H9 (cell line): ENCODE measurements at regions not wholly inside any gene's neighbourhood (a gene's known extent, or its start where the extent isn't known, plus 50 kb on each side); places are given as distances from the start of the nearest gene placed in this dataset.

Experiments
- DNase-seq: peaks from one replicate; pipeline ENCODE4 v3.0.0-alpha.2; 2017
- H2AFZ ChIP-seq: one replicate; pipeline ENCODE4 v1.6.1; 2013; ENCODE audit warnings: mild to moderate bottlenecking, low read length, control low read depth, moderate library complexity
- H2AK5ac ChIP-seq: 2 replicates; pipeline ENCODE4 v1.6.1; 2013; ENCODE audit warnings: low read length, control low read depth, mixed read lengths; ENCODE audit not compliant: insufficient read length
- H2BK120ac ChIP-seq: one replicate; pipeline ENCODE4 v1.6.1; 2013; ENCODE audit warnings: low read depth, mild to moderate bottlenecking, low read length, control low read depth, inconsistent platforms; ENCODE audit not compliant: poor library complexity, severe bottlenecking
- H2BK12ac ChIP-seq: 2 replicates; pipeline ENCODE4 v1.6.1; 2013; ENCODE audit warnings: low read length, control low read depth, mixed read lengths, low read depth; ENCODE audit not compliant: insufficient read length
- H2BK15ac ChIP-seq: 2 replicates; pipeline ENCODE4 v1.6.1; 2013; ENCODE audit warnings: low read depth, low read length, control low read depth
- H2BK20ac ChIP-seq: one replicate; pipeline ENCODE4 v1.6.1; 2013; ENCODE audit warnings: low read depth, mild to moderate bottlenecking, low read length, control low read depth, inconsistent platforms; ENCODE audit not compliant: poor library complexity, severe bottlenecking
- H2BK5ac ChIP-seq: 2 replicates; pipeline ENCODE4 v1.6.1; 2013; ENCODE audit warnings: low read length, control low read depth, mixed read lengths; ENCODE audit not compliant: insufficient read length
- H3K14ac ChIP-seq: 2 replicates; pipeline ENCODE4 v1.6.1; 2013; ENCODE audit warnings: low read length, control low read depth; ENCODE audit not compliant: insufficient read depth
- H3K18ac ChIP-seq: 2 replicates; pipeline ENCODE4 v1.6.1; 2013; ENCODE audit warnings: low read depth, mild to moderate bottlenecking, mixed read lengths, low read length, control low read depth; ENCODE audit not compliant: insufficient read length
- H3K23ac ChIP-seq: 2 replicates; pipeline ENCODE4 v1.6.1; 2013; ENCODE audit warnings: low read length, control low read depth, mixed read lengths, low read depth; ENCODE audit not compliant: insufficient read length
- H3K23me2 ChIP-seq: 2 replicates; pipeline ENCODE4 v1.6.1; 2013; ENCODE audit warnings: low read depth, mild to moderate bottlenecking, mixed read lengths, low read length, control low read depth; ENCODE audit not compliant: insufficient read length, poor library complexity, severe bottlenecking
- H3K27ac ChIP-seq: 2 replicates; pipeline ENCODE4 v1.5.1; 2013; ENCODE audit warnings: low read length, control low read depth, mixed read lengths, low read depth; ENCODE audit not compliant: insufficient read length
- H3K27me3 ChIP-seq: 2 replicates; pipeline ENCODE4 v1.6.1; 2013; ENCODE audit warnings: low read length, control low read depth, inconsistent platforms; ENCODE audit not compliant: insufficient read depth
- H3K4ac ChIP-seq: 2 replicates; pipeline ENCODE4 v1.6.1; 2013; ENCODE audit warnings: low read depth, mild to moderate bottlenecking, control low read depth, inconsistent platforms, low read length, moderate library complexity
- H3K4me1 ChIP-seq: 2 replicates; pipeline ENCODE4 v1.6.1; 2013; ENCODE audit warnings: low read length, control low read depth, inconsistent platforms; ENCODE audit not compliant: insufficient read depth
- H3K4me2 ChIP-seq: 2 replicates; pipeline ENCODE4 v1.6.1; 2013; ENCODE audit warnings: low read length, control low read depth, mixed read lengths; ENCODE audit not compliant: insufficient read length, insufficient read depth
- H3K56ac ChIP-seq: 2 replicates; pipeline ENCODE4 v1.6.1; 2013; ENCODE audit warnings: low read depth, mild to moderate bottlenecking, mixed read lengths, low read length, control low read depth; ENCODE audit not compliant: insufficient read length
- H3K79me1 ChIP-seq: 2 replicates; pipeline ENCODE4 v1.6.1; 2013; ENCODE audit warnings: low read depth, mild to moderate bottlenecking, moderate library complexity, low read length, control low read depth, inconsistent platforms; ENCODE audit not compliant: insufficient read depth, poor library complexity, severe bottlenecking
- H3K79me2 ChIP-seq: 2 replicates; pipeline ENCODE4 v1.6.1; 2013; ENCODE audit warnings: low read length, control low read depth, inconsistent platforms; ENCODE audit not compliant: insufficient read depth
- H3K9ac ChIP-seq: 2 replicates; pipeline ENCODE4 v1.6.1; 2013; ENCODE audit warnings: low read length, control low read depth, mixed read lengths; ENCODE audit not compliant: insufficient read length; ENCODE audit errors: extremely low read depth
- H3K9me3 ChIP-seq: one replicate; pipeline ENCODE4 v1.6.1; 2013; ENCODE audit warnings: low read depth, low read length, inconsistent platforms; ENCODE audit not compliant: control insufficient read depth
- H3T11ph ChIP-seq: one replicate; pipeline ENCODE4 v1.6.1; 2013; ENCODE audit warnings: mild to moderate bottlenecking, low read length, control low read depth, inconsistent platforms
- H4K20me1 ChIP-seq: one replicate; pipeline ENCODE4 v1.6.1; 2013; ENCODE audit not compliant: control insufficient read depth, insufficient read length, insufficient read depth
- H4K5ac ChIP-seq: 2 replicates; pipeline ENCODE4 v1.6.1; 2013; ENCODE audit warnings: low read depth, mild to moderate bottlenecking, mixed read lengths, low read length, control low read depth; ENCODE audit not compliant: insufficient read length
- H4K8ac ChIP-seq: replicated peaks from 2 replicates; pipeline ENCODE4 v1.6.1; 2013; ENCODE audit warnings: low read length, control low read depth, mixed read lengths, low read depth; ENCODE audit not compliant: insufficient read length
- H4K91ac ChIP-seq: 2 replicates; pipeline ENCODE4 v1.6.1; 2013; ENCODE audit warnings: low read depth, mild to moderate bottlenecking, moderate library complexity, mixed read lengths, low read length, control low read depth; ENCODE audit not compliant: insufficient read length
- H3K27ac Mint-ChIP-seq, 3 experiments: 2 replicates in 2 of 3; 3 replicates in 1 of 3; pipeline ENCODE4 v1.8.0; 2020 to 2021; ENCODE audit warnings: mixed read lengths in 3 of 3, mild to moderate bottlenecking in 1 of 3, moderate library complexity in 1 of 3
- H3K27me3 Mint-ChIP-seq: 2 replicates; pipeline ENCODE4 v1.8.0; 2021; ENCODE audit warnings: low read depth, mild to moderate bottlenecking, moderate library complexity, mixed read lengths
- H3K36me3 Mint-ChIP-seq, 3 experiments: 2 replicates in 2 of 3; 3 replicates in 1 of 3; pipeline ENCODE4 v1.8.0; 2020 to 2021; ENCODE audit warnings: low read depth in 3 of 3, mixed read lengths in 3 of 3; ENCODE audit not compliant: insufficient read depth in 1 of 3
- H3K4me1 Mint-ChIP-seq, 2 experiments: 2 replicates each; pipeline ENCODE4 v1.8.0; 2020; ENCODE audit warnings: mixed read lengths in 2 of 2
- H3K4me3 Mint-ChIP-seq, 2 experiments: 2 replicates in 1 of 2; 3 replicates in 1 of 2; pipeline ENCODE4 v1.8.0; 2020 to 2021; ENCODE audit warnings: mild to moderate bottlenecking in 2 of 2, mixed read lengths in 2 of 2, moderate library complexity in 1 of 2
- H3K9me3 Mint-ChIP-seq, 2 experiments: 2 replicates in 1 of 2; 3 replicates in 1 of 2; pipeline ENCODE4 v1.8.0; 2020; ENCODE audit warnings: mild to moderate bottlenecking in 2 of 2, mixed read lengths in 2 of 2, moderate library complexity in 1 of 2
- WGBS: extraction: QIAGEN DNeasy Blood & Tissue Kit; methylation state at CpG from one replicate; pipeline ENCODE4 v1.1.7; 2013; ENCODE audit warnings: missing lambda C conversion rate, low lambda C conversion rate, mixed read lengths; ENCODE audit not compliant: insufficient read length; ENCODE audit errors: extremely low coverage; 5-methylcytosine and 5-hydroxymethylcytosine counted together
- TF ChIP-seq, protein P1 (sequence below): fragments of 200-600 bp; sonication (generic); conservative IDR thresholded peaks from 3 replicates; pipeline ENCODE4 v1.8.0; 2021; ENCODE audit warnings: antibody characterized with exemption, mild to moderate bottlenecking

DNA sequence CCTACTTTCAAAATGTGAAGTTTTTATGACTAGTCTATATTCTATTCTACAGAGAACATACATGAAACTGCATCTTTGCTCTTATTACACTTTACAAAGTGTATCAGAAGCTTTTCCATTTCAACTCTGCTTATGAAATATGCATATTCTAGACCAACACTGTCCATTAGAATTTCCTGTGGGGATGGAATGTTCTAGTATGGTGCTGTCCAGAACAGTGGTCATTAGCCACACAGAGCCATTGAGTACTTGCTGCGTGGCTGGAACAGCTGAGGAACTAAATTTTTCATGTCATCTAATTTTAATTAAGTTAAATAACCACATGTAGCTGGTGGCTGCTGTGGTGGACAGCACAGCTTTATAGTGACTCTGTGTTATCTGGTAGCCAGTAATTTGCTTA lies 105.9 kb upstream of the PDE10A start:
- no peak overlapping the region for H3K27ac Mint-ChIP-seq
- H2BK12ac ChIP-seq, result no peak overlapping the region
- no peaks in the 10 kb centered on the region for H3K79me2 ChIP-seq
- no peak overlapping the region for H2AK5ac ChIP-seq
- no peak overlapping the region for H3K18ac ChIP-seq
- H2BK20ac ChIP-seq, result no peak overlapping the region
- no peak overlapping the region for H2BK5ac ChIP-seq
- no peak overlapping the region for H3K4ac ChIP-seq
- H3K4me1 Mint-ChIP-seq, result no peaks in the 10 kb centered on the region; a peak in 1 of 4 replicates
- no peak overlapping the region for H2BK120ac ChIP-seq
- no peak overlapping the region for H3K23ac ChIP-seq
- H4K20me1 ChIP-seq, result no peaks in the 10 kb centered on the region
- no peak for DNase-seq
- no peak overlapping the region for H3K56ac ChIP-seq
- 0 out of 2 replicates have a peak, but pooled peaks cover 2% of the 10 kb centered on the region for H3K27me3 ChIP-seq
- TF ChIP-seq, protein P1, sequence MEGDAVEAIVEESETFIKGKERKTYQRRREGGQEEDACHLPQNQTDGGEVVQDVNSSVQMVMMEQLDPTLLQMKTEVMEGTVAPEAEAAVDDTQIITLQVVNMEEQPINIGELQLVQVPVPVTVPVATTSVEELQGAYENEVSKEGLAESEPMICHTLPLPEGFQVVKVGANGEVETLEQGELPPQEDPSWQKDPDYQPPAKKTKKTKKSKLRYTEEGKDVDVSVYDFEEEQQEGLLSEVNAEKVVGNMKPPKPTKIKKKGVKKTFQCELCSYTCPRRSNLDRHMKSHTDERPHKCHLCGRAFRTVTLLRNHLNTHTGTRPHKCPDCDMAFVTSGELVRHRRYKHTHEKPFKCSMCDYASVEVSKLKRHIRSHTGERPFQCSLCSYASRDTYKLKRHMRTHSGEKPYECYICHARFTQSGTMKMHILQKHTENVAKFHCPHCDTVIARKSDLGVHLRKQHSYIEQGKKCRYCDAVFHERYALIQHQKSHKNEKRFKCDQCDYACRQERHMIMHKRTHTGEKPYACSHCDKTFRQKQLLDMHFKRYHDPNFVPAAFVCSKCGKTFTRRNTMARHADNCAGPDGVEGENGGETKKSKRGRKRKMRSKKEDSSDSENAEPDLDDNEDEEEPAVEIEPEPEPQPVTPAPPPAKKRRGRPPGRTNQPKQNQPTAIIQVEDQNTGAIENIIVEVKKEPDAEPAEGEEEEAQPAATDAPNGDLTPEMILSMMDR, result no peak
- H3K9me3 Mint-ChIP-seq, result no peaks in the 10 kb centered on the region
- no peak overlapping the region for H2AFZ ChIP-seq
- H3K9ac ChIP-seq, result no peak overlapping the region
- peaks cover 44% of the 10 kb centered on the region for H3K27me3 Mint-ChIP-seq
- no peak overlapping the region for H4K91ac ChIP-seq
- H3K36me3 Mint-ChIP-seq, result no peaks in the 10 kb centered on the region; a peak in 2 of 7 replicates
- no peaks in the 10 kb centered on the region for H3K79me1 ChIP-seq
- no peak overlapping the region for H4K8ac ChIP-seq
- no peak overlapping the region for H3K27ac ChIP-seq
- WGBS, result no CpG with 5 or more reads among the region's 1 CpG
- H2BK15ac ChIP-seq, result no peak overlapping the region
- H3K4me2 ChIP-seq, result no peak overlapping the region
- no peaks in the 10 kb centered on the region for H3K9me3 ChIP-seq
- no peak overlapping the region for H3K4me3 Mint-ChIP-seq
- H4K5ac ChIP-seq, result no peak overlapping the region
- no peaks in the 10 kb centered on the region for H3K4me1 ChIP-seq
- H3K23me2 ChIP-seq, result no peaks in the 10 kb centered on the region
- no peak overlapping the region for H3T11ph ChIP-seq
- H3K14ac ChIP-seq, result no peak overlapping the region
